Stimulated activated naive CD4-positive, alpha-beta T cell treated with Interleukin-2 at 50 U/mL for 16 hours (primary cell): ENCODE measurements at regions not wholly inside any gene's neighbourhood (a gene's known extent, or its start where the extent isn't known, plus 50 kb on each side); places are given as distances from the start of the nearest gene placed in this dataset.

Experiments
- DNase-seq: peaks from one replicate; lab custom pipeline; 2025; lab: John Stamatoyannopoulos, UW

DNA sequence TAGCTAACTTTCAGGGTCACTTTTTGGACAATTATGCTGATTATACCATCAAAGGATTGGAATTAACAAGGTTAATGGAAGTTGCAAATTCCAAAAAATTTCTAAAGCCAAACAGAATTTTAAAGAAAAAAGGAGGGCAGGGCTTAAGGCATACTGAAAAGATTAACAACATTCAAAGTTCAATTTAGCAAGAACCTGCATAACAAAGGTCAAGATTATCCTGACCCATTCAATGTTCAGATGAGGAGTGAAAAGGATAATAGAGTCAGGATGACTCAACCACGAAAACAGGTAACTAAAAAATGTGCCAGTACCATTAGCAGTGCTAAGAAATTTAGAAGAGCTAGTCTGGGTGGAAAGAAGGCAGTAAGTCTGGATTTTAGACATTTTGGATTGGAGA, 139.8 kb upstream of the HNMT start:
- DNase-seq = no peak

- no peak for DNase-seq
Observed at GRCh38 chr2:137826373-137827372, 137.6 kb upstream of the HNMT start.

GRCh38 chr2:137828624-137829023, 135.6 kb upstream of the HNMT start:
- DNase-seq = no peak

- DNase-seq = no peak
Observed at GRCh38 chr2:137829251-137829650, 135.0 kb upstream of the HNMT start.

DNA sequence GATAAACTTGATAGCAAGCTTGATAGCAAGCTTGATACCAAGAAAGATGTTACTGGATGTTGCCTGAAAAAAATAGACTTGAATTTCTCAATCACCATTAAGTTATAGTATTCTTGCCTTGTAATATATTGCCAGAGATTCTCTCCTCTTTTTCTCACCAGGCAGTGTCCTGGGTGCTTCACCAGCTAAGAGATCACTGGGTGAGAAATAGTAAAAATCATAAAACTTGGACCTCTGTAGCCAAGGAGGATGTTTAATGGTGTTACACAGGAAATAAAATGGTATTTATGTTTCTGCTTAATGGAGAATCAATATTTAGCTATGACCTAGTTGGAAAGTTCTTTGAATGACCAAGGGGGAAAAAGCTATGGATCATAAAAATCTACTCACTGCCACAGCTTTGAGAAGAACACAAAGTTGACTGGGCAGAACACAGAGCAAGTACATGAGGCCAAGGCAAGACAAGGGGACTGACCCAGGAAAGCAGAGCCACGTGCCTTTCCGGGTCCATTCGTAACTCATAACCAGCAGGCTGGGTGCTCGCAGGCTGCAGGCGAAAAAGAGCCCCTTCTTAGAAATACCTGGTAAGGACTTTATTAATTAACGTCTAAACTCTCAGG, 129.4 kb upstream of the HNMT start:
- no peak for DNase-seq

- DNase-seq = no peak
Observed at GRCh38 chr2:137836671-137837070, 127.6 kb upstream of the HNMT start.

DNA sequence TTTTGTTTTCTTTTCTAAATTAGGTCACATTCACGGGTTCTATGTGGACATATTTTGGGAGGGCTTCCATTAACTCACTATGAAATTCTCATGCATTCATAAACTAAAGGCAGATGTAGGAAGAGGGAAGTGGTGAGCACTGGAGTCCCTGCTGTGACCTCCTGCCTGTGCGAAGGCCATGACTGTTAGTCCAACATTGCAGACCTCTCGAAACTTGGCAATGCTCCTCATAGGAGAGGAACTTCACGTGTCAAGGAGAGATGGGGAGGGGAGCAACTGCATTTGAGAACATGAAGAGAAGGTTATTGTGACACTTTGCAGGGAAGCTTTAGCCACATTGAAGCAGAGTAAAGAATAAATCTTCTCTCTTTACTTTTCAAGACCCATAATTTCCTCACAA, 126.4 kb upstream of the HNMT start:
- no peak for DNase-seq

GRCh38 chr2:137838255-137839092, 125.8 kb upstream of the HNMT start:
- no peak for DNase-seq

DNA sequence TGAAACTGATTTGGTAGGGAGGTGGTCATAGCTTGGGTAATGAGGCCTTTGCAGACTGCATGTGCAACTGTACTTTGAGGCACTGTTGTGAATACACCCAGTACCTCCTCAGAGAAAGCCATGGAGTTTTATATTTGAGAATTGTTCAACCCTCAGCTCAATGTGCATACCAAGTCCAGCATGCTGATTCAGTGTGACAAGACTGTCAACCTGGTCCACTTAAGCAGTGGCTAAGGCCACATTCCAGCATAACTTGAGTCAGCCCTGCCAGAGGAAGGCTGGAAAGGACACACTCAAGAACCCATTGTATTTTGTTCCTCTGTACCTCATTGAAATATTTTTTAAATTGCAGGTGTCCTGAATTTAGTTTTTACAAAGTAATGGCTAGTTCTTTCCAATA, 121.8 kb upstream of the HNMT start:
- DNase-seq = no peak

DNA sequence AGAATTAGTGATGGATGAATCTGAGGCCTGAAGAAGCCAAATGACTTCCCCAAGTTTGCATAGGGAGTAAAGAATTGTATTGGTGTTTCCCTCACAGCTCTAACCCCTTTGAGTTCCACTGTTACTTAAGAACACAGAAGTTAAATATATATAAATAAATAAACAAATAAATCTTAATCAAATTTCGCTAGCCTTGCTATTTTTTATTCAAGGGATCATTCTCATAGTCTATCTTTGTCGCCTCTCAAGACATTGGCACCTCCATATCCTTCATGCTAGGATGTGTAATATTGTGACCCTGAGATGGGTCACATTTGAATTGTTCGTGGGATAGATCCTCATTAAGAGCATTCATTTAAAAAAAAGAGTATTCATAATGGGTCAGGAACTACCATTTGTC, 121.3 kb upstream of the HNMT start:
- no peak for DNase-seq

- DNase-seq = no peak
Observed at GRCh38 chr2:137845422-137845821, 118.9 kb upstream of the HNMT start.

DNA sequence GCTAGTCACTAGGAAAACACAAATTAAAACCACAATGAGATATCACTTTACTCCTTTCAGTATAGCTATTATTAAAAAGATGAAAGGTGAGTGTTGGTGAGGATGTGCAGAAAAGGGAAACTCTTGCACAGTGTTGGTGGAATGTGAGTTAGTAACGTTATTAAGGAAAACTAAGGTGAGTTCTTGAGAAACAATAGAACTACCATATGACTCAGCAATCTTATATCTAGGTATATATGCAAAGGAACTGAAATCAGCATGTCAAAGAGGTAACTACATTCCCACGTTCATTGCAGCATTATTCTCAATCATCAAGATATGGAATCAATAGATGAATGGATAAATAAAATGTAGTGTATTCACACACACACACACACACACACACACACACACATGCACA, 117.3 kb upstream of the HNMT start:
- no peak for DNase-seq

GRCh38 chr2:137847443-137847842, 116.8 kb upstream of the HNMT start:
- no peak for DNase-seq

- no peak for DNase-seq
Observed at GRCh38 chr2:137857881-137858280, 106.4 kb upstream of the HNMT start.

- DNase-seq = no peak
Observed at GRCh38 chr2:137862651-137863050, 101.6 kb upstream of the HNMT start.

DNA sequence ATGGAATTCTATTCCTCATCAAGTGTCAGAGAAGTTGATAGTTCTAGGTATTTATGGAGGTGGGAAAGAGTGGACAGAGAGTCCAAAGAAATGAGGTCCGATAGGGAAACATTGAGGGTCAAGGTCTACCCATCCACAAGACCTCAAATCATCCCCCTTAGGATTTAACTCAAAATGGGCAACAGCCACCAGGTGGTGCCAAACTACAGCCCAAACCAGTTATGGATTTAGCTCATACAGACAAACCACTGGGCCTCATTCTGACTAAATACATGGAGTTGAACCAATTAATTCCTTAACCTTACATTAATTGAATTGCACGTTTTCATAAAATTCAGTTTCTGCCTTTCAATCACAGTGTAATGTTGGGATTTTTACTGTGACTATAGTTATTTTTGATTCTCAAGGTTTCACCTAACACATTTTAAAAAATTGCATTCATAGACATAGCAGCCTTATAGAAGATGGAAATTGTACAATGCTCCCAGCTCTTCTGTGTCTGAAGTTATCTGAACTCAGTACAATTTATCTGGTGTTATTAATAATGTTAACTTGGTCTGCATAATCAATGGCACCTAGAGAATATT, 98.2 kb upstream of the HNMT start:
- DNase-seq = peak; percentile 10

DNA sequence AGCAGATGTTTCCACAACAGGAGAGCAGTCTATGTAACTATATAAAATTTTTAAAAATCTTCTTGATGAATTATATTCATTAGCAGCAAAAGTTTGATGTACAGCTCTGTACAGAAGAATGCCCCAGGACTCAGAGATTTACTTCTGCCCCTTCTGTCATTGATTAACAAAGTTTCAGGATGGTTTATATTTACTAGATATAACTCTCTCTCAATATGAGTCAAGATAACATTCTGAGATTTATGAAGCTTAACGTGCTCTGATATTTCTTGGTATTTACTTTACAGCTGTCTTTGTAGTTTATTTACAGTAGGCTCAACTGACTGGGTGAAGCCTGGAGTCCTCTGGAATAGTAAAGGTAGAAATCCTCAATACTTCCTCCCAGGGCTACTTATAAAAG, 93.6 kb upstream of the HNMT start:
- no peak for DNase-seq

DNA sequence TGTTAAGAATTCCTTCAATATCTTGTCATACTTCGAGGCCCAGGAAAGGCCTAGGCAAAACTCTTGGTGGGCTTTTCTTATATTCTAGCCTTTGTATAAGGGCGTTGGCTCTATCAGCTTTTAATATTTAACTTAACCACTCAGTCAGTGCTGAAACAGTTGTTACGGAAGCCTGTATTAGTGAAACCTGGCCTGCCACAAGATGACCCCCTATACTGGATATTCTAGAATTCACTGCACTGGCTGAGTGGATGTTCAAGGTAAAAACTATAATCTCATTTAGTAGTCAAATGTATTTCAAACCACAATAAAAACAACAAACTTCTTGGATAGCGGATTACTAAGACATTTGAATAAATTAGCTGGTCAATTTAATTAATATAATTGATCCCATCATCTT, 91.7 kb upstream of the HNMT start:
- DNase-seq = no peak

- DNase-seq = no peak
Observed at GRCh38 chr2:137873536-137874244, 90.6 kb upstream of the HNMT start.

DNA sequence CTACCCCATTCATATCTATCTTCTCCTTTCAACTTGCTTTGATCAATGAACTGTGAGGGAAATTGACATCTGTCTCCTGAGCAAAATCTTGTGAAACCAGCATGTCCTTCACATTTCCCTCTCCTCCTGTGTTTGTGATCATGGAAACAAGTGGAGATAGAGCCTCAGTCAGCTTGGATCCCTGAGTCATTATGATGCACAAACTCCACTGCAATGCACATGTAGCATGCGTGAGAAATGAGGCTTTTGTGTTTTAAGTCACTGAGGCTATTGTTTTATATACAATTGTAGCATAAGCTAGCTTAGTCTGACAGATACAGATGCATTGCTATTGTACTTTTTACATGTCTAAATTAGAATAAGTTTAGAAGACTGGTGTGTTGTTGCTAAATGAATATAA, 85.2 kb upstream of the HNMT start:
- no peak for DNase-seq

- DNase-seq = no peak
Observed at GRCh38 chr2:137881711-137882110, 82.6 kb upstream of the HNMT start.
